HepG2 (cell line): ENCODE measurements at regions not wholly inside any gene's neighbourhood (a gene's known extent, or its start where the extent isn't known, plus 50 kb on each side); places are given as distances from the start of the nearest gene placed in this dataset.

ENCODE experiments used
- ATAC-seq: fragments of 200-7000 bp; cut with Tn5 transposase; 3 replicates; pipeline ENCODE4 v1.9.1; 2020; ENCODE audit warnings: mild to moderate bottlenecking, moderate library complexity
- BruUV-seq: library from RNA; stranded (reverse); fragments of 400-500 nt; replicated peaks from 2 replicates; lab custom pipeline; 2021; lab: Mats Ljungman, UMichigan
- CTCF ChIA-PET: fragments of 300-600 bp; formaldehyde crosslinking; extraction: SDS; loops from one replicate; lab custom pipeline; 2021; ENCODE audit warnings: low total read pairs, inconsistent platforms, low intra/inter-chr PET ratio; lab: Yijun Ruan, JAX
- POLR2A ChIA-PET: fragments of 350-600 bp; sonication (Branson Sonifier 250); formaldehyde crosslinking; loops from one replicate; lab custom pipeline; 2020; ENCODE audit warnings: antibody characterized with exemption, inconsistent platforms; lab: Yijun Ruan, JAX
- DNase-seq: peaks from one replicate; pipeline ENCODE4 v3.0.0-alpha.2; 2015; ENCODE audit warnings: low spot score
- FAIRE-seq: peaks from 3 replicates; lab custom pipeline; 2011; peaks lifted over from hg19 to GRCh38; lab: Jason Lieb, UNC
- H2AFZ ChIP-seq: one replicate; pipeline ENCODE4 v1.6.1; 2011; ENCODE audit warnings: low read length, inconsistent platforms
- H3K27ac ChIP-seq: fragments of 300-600 bp; 3 replicates; pipeline ENCODE4 v1.8.0; 2011; ENCODE audit warnings: mixed run types, mild to moderate bottlenecking, mixed read lengths, low read length, inconsistent platforms; ENCODE audit not compliant: insufficient read depth; ENCODE audit errors: extremely low read length
- H3K27me3 ChIP-seq, 2 experiments: fragments of 200-600 bp in 1 of 2; 2 replicates in 1 of 2; 3 replicates in 1 of 2; pipeline versions ENCODE4 v1.6.0 to v1.8.0; 2011; ENCODE audit warnings: low read length in 2 of 2, mild to moderate bottlenecking in 2 of 2, moderate library complexity in 2 of 2, inconsistent platforms in 1 of 2; ENCODE audit not compliant: insufficient read depth in 2 of 2, control insufficient read depth in 1 of 2
- H3K36me3 ChIP-seq, 2 experiments: fragments of 200-600 bp in 1 of 2; replicated peaks in 1 of 2; 2 replicates in 1 of 2; 3 replicates in 1 of 2; pipeline versions ENCODE4 v1.5.1 to v1.8.0; 2011; ENCODE audit warnings: low read length in 2 of 2, inconsistent platforms in 1 of 2; ENCODE audit not compliant: insufficient read depth in 2 of 2, control insufficient read depth in 1 of 2
- H3K4me1 ChIP-seq: 2 replicates; pipeline ENCODE4 v1.5.1; 2012; ENCODE audit warnings: low read length, inconsistent platforms; ENCODE audit not compliant: insufficient read depth
- H3K4me2 ChIP-seq: 2 replicates; pipeline ENCODE4 v1.6.0; 2011; ENCODE audit warnings: low read depth, low read length, inconsistent platforms
- H3K4me3 ChIP-seq, 3 experiments: fragments of 200-600 bp in 1 of 3; sonication (generic), shearing (Covaris generic) in 1 of 3; replicated peaks in 1 of 3; 2 replicates each; pipeline ENCODE4 v1.5.1; 2011 to 2016; ENCODE audit warnings: low read length in 3 of 3, inconsistent platforms in 2 of 3, low read depth in 2 of 3, mild to moderate bottlenecking in 2 of 3, control low read depth in 1 of 3, mixed read lengths in 1 of 3; ENCODE audit not compliant: insufficient read depth in 1 of 3
- H3K79me2 ChIP-seq: one replicate; pipeline ENCODE4 v1.6.1; 2011; ENCODE audit warnings: low read length, inconsistent platforms; ENCODE audit not compliant: insufficient read depth
- H3K9ac ChIP-seq: 2 replicates; pipeline ENCODE4 v1.6.0; 2011; ENCODE audit warnings: mild to moderate bottlenecking, low read depth, low read length, inconsistent platforms; ENCODE audit not compliant: insufficient read depth
- H3K9me3 ChIP-seq: 2 replicates; pipeline ENCODE4 v1.5.1; 2012; ENCODE audit warnings: mild to moderate bottlenecking, low read length
- H4K20me1 ChIP-seq: 2 replicates; pipeline ENCODE4 v1.6.0; 2011; ENCODE audit warnings: inconsistent platforms, mild to moderate bottlenecking, low read length, moderate library complexity; ENCODE audit not compliant: insufficient read depth
- CBX1 ChIP-seq: IDR thresholded peaks from one replicate; pipeline ENCODE4 v1.6.1; 2016; ENCODE audit warnings: antibody characterized with exemption, low read depth
- FOXK1 ChIP-seq: sonication (generic); formaldehyde crosslinking; IDR thresholded peaks from 2 replicates; pipeline ENCODE4 v1.4.0; 2020; ENCODE audit warnings: low read depth, missing genetic modification reagents, borderline replicate concordance
- KDM6A ChIP-seq: IDR thresholded peaks from 2 replicates; pipeline ENCODE4 v1.6.1; 2016; ENCODE audit warnings: low read depth
- KLF13 ChIP-seq: sonication (generic); formaldehyde crosslinking; IDR thresholded peaks from 2 replicates; pipeline ENCODE4 v1.4.0; 2020; ENCODE audit warnings: mild to moderate bottlenecking, missing genetic modification reagents
- MED13 ChIP-seq: sonication (generic); formaldehyde crosslinking; IDR thresholded peaks from 2 replicates; pipeline ENCODE4 v1.5.0; 2020; ENCODE audit warnings: missing genetic modification reagents
- RCOR2 ChIP-seq: IDR thresholded peaks from 2 replicates; pipeline ENCODE4 v1.6.1; 2016; ENCODE audit warnings: missing biosample characterization, missing genetic modification reagents
- SMAD1 ChIP-seq: sonication (generic); formaldehyde crosslinking; IDR thresholded peaks from 2 replicates; pipeline ENCODE4 v1.4.0; 2020; ENCODE audit warnings: missing genetic modification reagents, low read depth, mild to moderate bottlenecking, borderline replicate concordance
- ZNF333 ChIP-seq: sonication (generic); formaldehyde crosslinking; IDR thresholded peaks from 2 replicates; pipeline ENCODE4 v1.4.0; 2020; ENCODE audit warnings: mild to moderate bottlenecking, missing genetic modification reagents, borderline replicate concordance
- ZNF431 ChIP-seq: sonication (generic); formaldehyde crosslinking; IDR thresholded peaks from 2 replicates; pipeline ENCODE4 v1.9.0; 2022; ENCODE audit warnings: missing genetic modification reagents, low read depth, mild to moderate bottlenecking, borderline replicate concordance
- ZNF883 ChIP-seq: sonication (generic); formaldehyde crosslinking; IDR thresholded peaks from 2 replicates; pipeline ENCODE4 v1.5.1; 2020; ENCODE audit warnings: mild to moderate bottlenecking, missing genetic modification reagents; ENCODE audit errors: not compliant biosample characterization
- ZSCAN25 ChIP-seq: sonication (generic); formaldehyde crosslinking; IDR thresholded peaks from 2 replicates; pipeline ENCODE4 v1.8.0; 2022; ENCODE audit warnings: mild to moderate bottlenecking, missing genetic modification reagents
- ZSCAN30 ChIP-seq: sonication (generic); formaldehyde crosslinking; IDR thresholded peaks from 2 replicates; pipeline ENCODE4 v1.5.0; 2020; ENCODE audit warnings: mild to moderate bottlenecking, missing genetic modification reagents
- WGBS: methylation state at CpG from one replicate; pipeline ENCODE4 v1.1.6; 2017; ENCODE audit warnings: low lambda C conversion rate; 5-methylcytosine and 5-hydroxymethylcytosine counted together
- in situ Hi-C: cut with HindIII; loops from 2 replicates; pipeline ENCODE4 v1.10.0; 2017; ENCODE audit warnings: low pct_unique_long_range_greater_than_20kb; ENCODE audit not compliant: extremely low pct_ligation_motif_present
- intact Hi-C: fragments of 100-400 bp; cut with micrococcal nuclease; formaldehyde crosslinking; loops from one replicate; pipeline ENCODE4 v1.10.0; 2022; ENCODE audit not compliant: unreplicated experiment
- TF ChIP-seq, protein P1 (sequence below): sonication (generic); formaldehyde crosslinking; IDR thresholded peaks from 2 replicates; pipeline ENCODE4 v1.9.0; 2021; ENCODE audit warnings: missing genetic modification reagents, borderline replicate concordance
- TF ChIP-seq, protein P2 (sequence below): sonication (generic); formaldehyde crosslinking; IDR thresholded peaks from 2 replicates; pipeline ENCODE4 v1.8.1; 2023; ENCODE audit warnings: mild to moderate bottlenecking, inconsistent platforms, moderate library complexity, missing genetic modification reagents, borderline replicate concordance
- TF ChIP-seq, protein P3 (sequence below): sonication (generic); formaldehyde crosslinking; IDR thresholded peaks from 2 replicates; pipeline ENCODE4 v1.5.0; 2020; ENCODE audit warnings: missing genetic modification reagents, mild to moderate bottlenecking, borderline replicate concordance
- TF ChIP-seq, protein P4 (sequence below): IDR thresholded peaks from 2 replicates; pipeline ENCODE4 v1.6.1; 2016; ENCODE audit warnings: missing compliant biosample characterization, missing genetic modification reagents, borderline replicate concordance
- TF ChIP-seq, protein P5 (sequence below): sonication (generic); formaldehyde crosslinking; IDR thresholded peaks from 2 replicates; pipeline ENCODE4 v1.4.0; 2020; ENCODE audit warnings: missing genetic modification reagents, borderline replicate concordance

DNA sequence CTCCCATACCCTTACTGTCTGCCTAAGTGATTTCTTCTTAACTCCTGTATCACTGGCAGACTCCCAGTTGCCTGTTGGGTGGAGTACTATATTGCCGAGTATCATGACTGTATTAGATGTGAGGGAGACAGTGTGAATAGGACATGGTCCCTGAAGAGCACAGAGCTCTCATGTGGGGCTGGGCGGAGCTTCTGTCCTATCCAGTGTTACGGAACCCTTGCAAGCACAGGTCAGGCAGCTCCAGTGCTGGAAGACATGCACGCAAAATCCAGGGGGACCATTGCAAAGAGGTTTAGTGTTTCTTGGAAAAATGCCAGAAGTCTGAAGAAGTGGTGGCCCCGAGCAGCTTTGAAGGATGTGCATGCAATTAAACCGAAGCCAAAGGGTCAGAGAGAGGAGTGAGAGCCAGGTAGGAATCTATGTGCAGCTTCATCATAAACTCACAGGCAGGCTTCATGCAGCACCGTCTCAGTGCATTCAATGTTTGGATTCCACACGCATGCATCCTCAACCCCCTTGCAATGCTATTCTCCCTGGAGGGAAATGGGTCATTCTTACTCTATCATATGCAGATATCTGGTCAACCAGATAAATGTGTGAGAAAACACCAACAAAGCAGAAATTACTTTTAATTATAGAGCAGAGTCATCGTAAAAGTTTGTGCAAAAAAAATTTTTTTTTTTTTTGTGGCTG, 49.7 kb upstream of the DHRSX start:
- DNase-seq (no peak), FAIRE-seq (no peak), ATAC-seq (peak; percentile 44; the same call in 1 of the 3 replicates)
- POLR2A ChIA-PET = no interaction called here
- no peaks in the 10 kb centered on the region for H3K9me3 ChIP-seq
- no peak overlapping the region for H3K4me3 ChIP-seq
- H3K4me2 ChIP-seq = no peak overlapping the region
- no peak overlapping the region for H2AFZ ChIP-seq
- WGBS = 17% methylated on average over 9 of the region's 9 CpGs
- no peaks in the 10 kb centered on the region for H3K27me3 ChIP-seq
- intact Hi-C loops (no loop called here), in situ Hi-C loops (no loop called here)
- H3K36me3 ChIP-seq = no peaks in the 10 kb centered on the region
- no TSS peak for BruUV-seq
- no peaks in the 10 kb centered on the region for H3K79me2 ChIP-seq
- peaks cover 14% of the 10 kb centered on the region for H3K4me1 ChIP-seq
- CTCF ChIA-PET = no interaction called here
- no peak overlapping the region for H3K27ac ChIP-seq
- no peaks in the 10 kb centered on the region for H4K20me1 ChIP-seq
- H3K9ac ChIP-seq = no peak overlapping the region
- TF ChIP-seq, protein P1, sequence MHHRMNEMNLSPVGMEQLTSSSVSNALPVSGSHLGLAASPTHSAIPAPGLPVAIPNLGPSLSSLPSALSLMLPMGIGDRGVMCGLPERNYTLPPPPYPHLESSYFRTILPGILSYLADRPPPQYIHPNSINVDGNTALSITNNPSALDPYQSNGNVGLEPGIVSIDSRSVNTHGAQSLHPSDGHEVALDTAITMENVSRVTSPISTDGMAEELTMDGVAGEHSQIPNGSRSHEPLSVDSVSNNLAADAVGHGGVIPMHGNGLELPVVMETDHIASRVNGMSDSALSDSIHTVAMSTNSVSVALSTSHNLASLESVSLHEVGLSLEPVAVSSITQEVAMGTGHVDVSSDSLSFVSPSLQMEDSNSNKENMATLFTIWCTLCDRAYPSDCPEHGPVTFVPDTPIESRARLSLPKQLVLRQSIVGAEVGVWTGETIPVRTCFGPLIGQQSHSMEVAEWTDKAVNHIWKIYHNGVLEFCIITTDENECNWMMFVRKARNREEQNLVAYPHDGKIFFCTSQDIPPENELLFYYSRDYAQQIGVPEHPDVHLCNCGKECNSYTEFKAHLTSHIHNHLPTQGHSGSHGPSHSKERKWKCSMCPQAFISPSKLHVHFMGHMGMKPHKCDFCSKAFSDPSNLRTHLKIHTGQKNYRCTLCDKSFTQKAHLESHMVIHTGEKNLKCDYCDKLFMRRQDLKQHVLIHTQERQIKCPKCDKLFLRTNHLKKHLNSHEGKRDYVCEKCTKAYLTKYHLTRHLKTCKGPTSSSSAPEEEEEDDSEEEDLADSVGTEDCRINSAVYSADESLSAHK (CRISPR knock-in tag) = no peak
- TF ChIP-seq KLF13 (CRISPR knock-in tag) (no peak), KDM6A (CRISPR knock-in tag) (no peak), ZNF883 (CRISPR knock-in tag) (no peak), RCOR2 (CRISPR knock-in tag) (no peak), CBX1 (no peak), SMAD1 (CRISPR knock-in tag) (no peak), MED13 (CRISPR knock-in tag) (no peak), ZNF431 (CRISPR knock-in tag) (no peak), FOXK1 (CRISPR knock-in tag) (no peak), ZSCAN25 (CRISPR knock-in tag) (no peak), ZNF333 (CRISPR knock-in tag) (no peak), ZSCAN30 (CRISPR knock-in tag) (no peak)
- TF ChIP-seq, protein P2, sequence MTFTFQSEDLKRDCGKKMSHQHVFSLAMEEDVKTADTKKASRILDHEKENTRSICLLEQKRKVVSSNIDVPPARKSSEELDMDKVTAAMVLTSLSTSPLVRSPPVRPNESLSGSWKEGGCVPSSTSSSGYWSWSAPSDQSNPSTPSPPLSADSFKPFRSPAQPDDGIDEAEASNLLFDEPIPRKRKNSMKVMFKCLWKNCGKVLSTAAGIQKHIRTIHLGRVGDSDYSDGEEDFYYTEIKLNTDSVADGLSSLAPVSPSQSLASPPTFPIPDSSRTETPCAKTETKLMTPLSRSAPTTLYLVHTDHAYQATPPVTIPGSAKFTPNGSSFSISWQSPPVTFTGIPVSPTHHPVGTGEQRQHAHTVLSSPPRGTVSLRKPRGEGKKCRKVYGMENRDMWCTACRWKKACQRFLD = no peak
- TF ChIP-seq, protein P3, sequence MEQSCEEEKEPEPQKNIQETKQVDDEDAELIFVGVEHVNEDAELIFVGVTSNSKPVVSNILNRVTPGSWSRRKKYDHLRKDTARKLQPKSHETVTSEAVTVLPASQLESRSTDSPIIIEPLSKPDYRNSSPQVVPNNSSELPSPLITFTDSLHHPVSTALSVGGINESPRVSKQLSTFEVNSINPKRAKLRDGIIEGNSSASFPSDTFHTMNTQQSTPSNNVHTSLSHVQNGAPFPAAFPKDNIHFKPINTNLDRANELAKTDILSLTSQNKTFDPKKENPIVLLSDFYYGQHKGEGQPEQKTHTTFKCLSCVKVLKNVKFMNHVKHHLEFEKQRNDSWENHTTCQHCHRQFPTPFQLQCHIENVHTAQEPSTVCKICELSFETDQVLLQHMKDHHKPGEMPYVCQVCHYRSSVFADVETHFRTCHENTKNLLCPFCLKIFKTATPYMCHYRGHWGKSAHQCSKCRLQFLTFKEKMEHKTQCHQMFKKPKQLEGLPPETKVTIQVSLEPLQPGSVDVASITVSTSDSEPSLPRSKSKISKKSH (CRISPR knock-in tag) = no peak
- TF ChIP-seq, protein P4, sequence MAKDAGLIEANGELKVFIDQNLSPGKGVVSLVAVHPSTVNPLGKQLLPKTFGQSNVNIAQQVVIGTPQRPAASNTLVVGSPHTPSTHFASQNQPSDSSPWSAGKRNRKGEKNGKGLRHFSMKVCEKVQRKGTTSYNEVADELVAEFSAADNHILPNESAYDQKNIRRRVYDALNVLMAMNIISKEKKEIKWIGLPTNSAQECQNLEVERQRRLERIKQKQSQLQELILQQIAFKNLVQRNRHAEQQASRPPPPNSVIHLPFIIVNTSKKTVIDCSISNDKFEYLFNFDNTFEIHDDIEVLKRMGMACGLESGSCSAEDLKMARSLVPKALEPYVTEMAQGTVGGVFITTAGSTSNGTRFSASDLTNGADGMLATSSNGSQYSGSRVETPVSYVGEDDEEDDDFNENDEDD (CRISPR knock-in tag) = no peak
- TF ChIP-seq, protein P5, sequence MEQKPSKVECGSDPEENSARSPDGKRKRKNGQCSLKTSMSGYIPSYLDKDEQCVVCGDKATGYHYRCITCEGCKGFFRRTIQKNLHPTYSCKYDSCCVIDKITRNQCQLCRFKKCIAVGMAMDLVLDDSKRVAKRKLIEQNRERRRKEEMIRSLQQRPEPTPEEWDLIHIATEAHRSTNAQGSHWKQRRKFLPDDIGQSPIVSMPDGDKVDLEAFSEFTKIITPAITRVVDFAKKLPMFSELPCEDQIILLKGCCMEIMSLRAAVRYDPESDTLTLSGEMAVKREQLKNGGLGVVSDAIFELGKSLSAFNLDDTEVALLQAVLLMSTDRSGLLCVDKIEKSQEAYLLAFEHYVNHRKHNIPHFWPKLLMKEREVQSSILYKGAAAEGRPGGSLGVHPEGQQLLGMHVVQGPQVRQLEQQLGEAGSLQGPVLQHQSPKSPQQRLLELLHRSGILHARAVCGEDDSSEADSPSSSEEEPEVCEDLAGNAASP (CRISPR knock-in tag) = no peak
